Motor neuron (in vitro differentiated cells): ENCODE measurements at regions not wholly inside any gene's neighbourhood (a gene's known extent, or its start where the extent isn't known, plus 50 kb on each side); places are given as distances from the start of the nearest gene placed in this dataset.
A peak's percentile ranks its signal among the peaks of the same experiment; 100 is the strongest.

Source experiments
- ATAC-seq, 8 experiments: fragments of 200-7000 bp; cut with Tn5 transposase; replicated peaks in 6 of 8; 2 replicates each; pipeline ENCODE4 v1.8.0; 2021; ENCODE audit warnings: mild to moderate bottlenecking in 8 of 8, moderate library complexity in 8 of 8
- H3K27ac ChIP-seq, 2 donors: fragments of 250-450 bp; sonication (Bioruptor Pico); 2 replicates each; pipeline ENCODE4 v1.9.0; 2021; ENCODE audit warnings: antibody characterized with exemption in 2 of 2, mild to moderate bottlenecking in 2 of 2, moderate library complexity in 1 of 2
- H3K4me1 ChIP-seq, 2 donors: fragments of 250-450 bp; sonication (Bioruptor Pico); replicated peaks in 1 of 2; 2 replicates each; pipeline ENCODE4 v1.6.1; 2021; ENCODE audit warnings: antibody characterized with exemption in 2 of 2, mild to moderate bottlenecking in 2 of 2, moderate library complexity in 1 of 2
- H3K4me3 ChIP-seq, 5 donors: fragments of 250-450 bp; sonication (Bioruptor Pico); 2 replicates each; pipeline ENCODE4 v1.9.0; 2021; ENCODE audit warnings: antibody characterized with exemption in 5 of 5, mild to moderate bottlenecking in 5 of 5, moderate library complexity in 4 of 5
- WGBS, 10 experiments: fragments of 450-650 bp; shearing (Covaris generic); methylation state at CpG; one replicate each; pipeline ENCODE4 v1.0.0; 2022; 5-methylcytosine and 5-hydroxymethylcytosine counted together
- in situ Hi-C, 9 experiments: fragments of 400-800 bp; cut with MboI; loops; one replicate each; pipeline ENCODE4 v1.15.0; 2021; ENCODE audit warnings: low sequenced_read_pairs in 9 of 9, low pct_unique_long_range_greater_than_20kb in 2 of 9; ENCODE audit not compliant: unreplicated experiment in 9 of 9

- Histone ChIP-seq H3K4me1 (peaks cover 0 to 10% of the 10 kb centered on the region in 2 donors), H3K27ac (no peak overlapping the region), H3K4me3 (no peak overlapping the region)
- ATAC-seq, result no peak
- in situ Hi-C loops, result no loop called here
- 83 to 100% (median 100%) methylated on average over 1 of the region's 2 CpGs; no CpG with 5 or more reads in 7 of the 10 experiments for WGBS, 10 experiments
These were observed 1040.8 kb downstream of the BCL11B start for GRCh38 chr14:98231210-98231609.

DNA sequence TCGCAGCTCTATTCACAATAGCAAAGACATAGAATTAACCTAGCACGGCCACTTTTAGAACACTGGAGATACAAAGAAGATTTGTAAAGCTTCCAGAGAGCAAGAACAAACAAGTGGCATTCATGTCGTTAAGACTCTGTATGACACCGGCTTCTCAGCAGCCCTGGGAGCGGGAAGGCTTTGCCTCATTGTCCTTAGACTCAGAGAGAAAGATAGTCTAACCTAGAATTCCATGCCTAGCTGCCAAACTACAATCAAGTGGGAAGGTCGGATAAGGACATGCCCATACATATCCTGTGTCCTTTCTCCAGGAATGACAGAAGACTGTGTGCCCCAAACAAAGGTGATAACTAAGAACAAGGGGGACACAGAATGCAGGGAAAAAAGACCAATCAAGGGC, 1038.3 kb downstream of the BCL11B start:
- Histone ChIP-seq H3K4me1 (peaks cover 0 to 10% of the 10 kb centered on the region in 2 donors), H3K27ac (no peak overlapping the region), H3K4me3 (no peak overlapping the region)
- in situ Hi-C loops, result no loop called here
- WGBS, 10 experiments, result 33 to 81% (median 61%) methylated on average over 1 to 6 of the region's 6 CpGs
- ATAC-seq, result no peak

DNA sequence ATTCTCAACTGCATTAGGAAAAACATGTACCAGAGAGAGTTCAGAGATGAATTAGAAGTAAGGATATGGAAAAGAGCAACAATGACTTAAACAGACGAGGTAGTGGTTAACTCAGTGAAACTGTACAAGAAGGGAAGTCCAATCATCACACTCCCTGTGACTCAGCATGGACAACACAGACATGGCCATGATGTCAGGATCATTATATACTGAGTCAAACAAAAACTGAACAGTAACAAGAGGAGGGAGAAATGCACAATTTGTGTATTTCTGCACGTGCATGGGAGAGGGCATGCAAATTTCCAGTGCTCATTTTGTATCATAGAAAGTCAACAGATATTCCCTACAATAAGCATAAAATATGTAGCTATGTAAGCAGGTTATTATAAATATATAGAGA, 1037.8 kb downstream of the BCL11B start:
- ATAC-seq, result peak in 2 of 8 experiments; percentile 41 to 78
- 0 to 100% (median 77%) methylated on average over 1 to 2 of the region's 2 CpGs; no CpG with 5 or more reads in 1 of the 10 experiments for WGBS, 10 experiments
- in situ Hi-C loops, result no loop called here
- no peak overlapping the region for H3K27ac ChIP-seq
- peaks cover 0 to 10% of the 10 kb centered on the region in 2 donors for H3K4me1 ChIP-seq
- H3K4me3 ChIP-seq, result no peak overlapping the region

GRCh38 chr14:98236314-98236713, 1035.7 kb downstream of the BCL11B start:
- ATAC-seq, result no peak
- WGBS, 10 experiments, result 50 to 100% (median 67%) methylated on average over 1 to 2 of the region's 3 CpGs; no CpG with 5 or more reads in 3 of the 10 experiments

DNA sequence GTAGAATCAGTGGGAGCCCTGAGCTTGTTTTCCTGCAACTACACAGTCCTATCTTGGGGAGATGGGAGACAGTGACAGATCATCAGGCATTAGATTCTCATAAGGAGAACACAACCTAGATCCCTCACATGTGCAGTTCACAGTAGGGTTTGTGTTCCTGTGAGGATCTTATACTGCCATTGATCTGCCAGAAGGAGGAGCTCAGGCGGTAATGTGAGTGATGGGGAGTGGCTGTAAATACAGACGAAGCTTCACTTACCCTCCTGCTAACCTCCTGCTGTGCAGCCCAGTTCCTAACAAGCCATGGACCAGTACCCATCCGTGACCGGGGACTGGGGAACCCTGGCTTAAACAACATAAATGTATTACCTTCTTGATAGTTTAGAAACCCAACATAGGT, 1034.1 kb downstream of the BCL11B start:
- H3K4me3 ChIP-seq, result no peak overlapping the region
- 27 to 100% (median 71%) methylated on average over 1 to 4 of the region's 4 CpGs; no CpG with 5 or more reads in 4 of the 10 experiments for WGBS, 10 experiments
- no peak overlapping the region for H3K27ac ChIP-seq
- H3K4me1 ChIP-seq, result no peaks in the 10 kb centered on the region
- no peak for ATAC-seq
- in situ Hi-C loops, result no loop called here

More at GRCh38 chr14:98236314-98236713, 1035.7 kb downstream of the BCL11B start:
- H3K27ac ChIP-seq, result no peak overlapping the region
- in situ Hi-C loops, result no loop called here
- H3K4me1 ChIP-seq, result no peaks in the 10 kb centered on the region
- no peak overlapping the region for H3K4me3 ChIP-seq

DNA sequence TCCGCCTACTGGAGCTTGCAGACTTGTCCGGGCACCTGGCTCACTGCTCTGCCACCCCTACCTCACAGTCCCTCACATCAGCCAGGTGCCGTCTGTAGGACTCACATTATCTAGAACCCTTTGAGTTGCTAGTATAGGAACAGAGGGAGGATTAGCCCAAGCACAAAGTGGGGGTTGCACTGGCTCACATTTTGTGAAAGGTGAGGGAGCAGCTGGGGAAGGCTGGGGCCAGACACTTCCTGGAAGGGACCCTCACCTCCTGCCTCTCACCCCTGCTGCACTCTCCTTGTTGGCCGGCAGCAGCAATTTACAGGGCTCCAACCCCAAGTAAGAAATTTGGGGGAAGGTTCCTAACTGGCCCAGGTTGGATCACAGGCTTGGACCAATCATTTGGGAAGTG, 1031.6 kb downstream of the BCL11B start:
- Histone ChIP-seq H3K4me3 (no peak overlapping the region), H3K27ac (no peak overlapping the region), H3K4me1 (no peaks in the 10 kb centered on the region)
- 0 to 93% (median 76%) methylated on average over 1 to 4 of the region's 4 CpGs; no CpG with 5 or more reads in 5 of the 10 experiments for WGBS, 10 experiments
- in situ Hi-C loops, result no loop called here
- ATAC-seq, result no peak

- ATAC-seq, result no peak
- H3K4me1 ChIP-seq, result no peaks in the 10 kb centered on the region
- in situ Hi-C loops, result no loop called here
- H3K27ac ChIP-seq, result no peak overlapping the region
- WGBS, 10 experiments, result 20 to 96% (median 81%) methylated on average over 2 to 6 of the region's 6 CpGs; no CpG with 5 or more reads in 2 of the 10 experiments
- H3K4me3 ChIP-seq, result no peak overlapping the region
These were observed 1029.1 kb downstream of the BCL11B start for GRCh38 chr14:98242903-98243302.

DNA sequence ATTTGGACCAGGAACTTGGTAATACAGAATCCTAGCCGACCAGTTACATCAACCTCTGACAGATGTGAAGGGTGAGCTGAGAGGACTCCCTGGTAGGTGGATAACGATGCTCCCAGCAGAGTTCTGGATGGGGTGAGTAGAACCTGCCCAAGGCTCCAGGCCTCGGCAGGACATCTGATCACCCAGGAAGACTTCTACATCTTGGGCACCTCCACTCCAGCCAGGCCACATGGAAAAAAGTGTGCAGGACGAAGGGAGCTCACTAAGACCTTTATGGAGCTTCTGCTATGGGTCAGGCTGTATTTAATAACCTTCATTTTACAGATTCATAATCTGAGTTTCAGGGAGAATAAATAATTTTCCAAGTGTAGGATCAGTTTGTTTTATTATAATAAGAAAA, 1028.7 kb downstream of the BCL11B start:
- in situ Hi-C loops, result no loop called here
- ATAC-seq, result no peak

GRCh38 chr14:98244162-98244948, 1027.6 kb downstream of the BCL11B start:
- H3K4me3 ChIP-seq, result no peak overlapping the region
- no peaks in the 10 kb centered on the region for H3K4me1 ChIP-seq
- ATAC-seq, result no peak
- H3K27ac ChIP-seq, result no peak overlapping the region
- 23 to 91% (median 79%) methylated on average over 2 to 11 of the region's 12 CpGs for WGBS, 10 experiments
- in situ Hi-C loops, result no loop called here

More for the DNA sequence above, 1028.7 kb downstream of the BCL11B start:
- WGBS, 10 experiments, result 0 to 100% (median 73%) methylated on average over 1 to 4 of the region's 4 CpGs; no CpG with 5 or more reads in 2 of the 10 experiments
- Histone ChIP-seq H3K27ac (no peak overlapping the region), H3K4me3 (no peak overlapping the region), H3K4me1 (no peaks in the 10 kb centered on the region)

DNA sequence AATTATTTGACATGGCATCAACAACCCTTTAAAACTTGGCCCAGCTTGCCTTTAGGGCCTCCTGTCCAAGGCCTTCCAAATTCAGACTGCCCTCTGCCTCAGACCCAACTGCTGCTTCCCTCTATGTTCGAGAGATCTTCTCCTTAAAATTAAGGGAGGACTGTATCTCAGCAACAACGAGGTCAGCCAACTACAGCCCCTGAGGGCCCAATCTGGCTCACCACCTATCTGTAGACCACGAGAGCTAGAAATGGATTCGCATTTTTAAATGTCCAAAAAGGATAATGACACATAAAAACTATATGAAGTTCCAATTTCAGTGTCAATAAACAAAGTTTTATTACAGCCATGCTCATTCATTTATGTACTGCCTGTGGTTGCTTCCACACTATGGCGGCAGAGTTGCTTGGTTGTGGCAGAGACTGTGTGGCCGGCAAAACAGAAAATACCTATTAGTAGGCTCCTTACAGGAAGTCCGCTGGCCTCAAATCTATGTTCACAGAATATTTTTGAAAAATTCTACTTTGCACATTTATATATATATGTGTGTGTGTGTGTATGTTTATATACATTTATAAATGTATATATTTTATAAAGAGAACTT, 1026.9 kb downstream of the BCL11B start:
- no peak overlapping the region for H3K27ac ChIP-seq
- H3K4me1 ChIP-seq, result no peaks in the 10 kb centered on the region
- in situ Hi-C loops, result no loop called here
- no peak overlapping the region for H3K4me3 ChIP-seq
- 17 to 100% (median 90%) methylated on average over 2 to 6 of the region's 7 CpGs; no CpG with 5 or more reads in 1 of the 10 experiments for WGBS, 10 experiments
- no peak for ATAC-seq

DNA sequence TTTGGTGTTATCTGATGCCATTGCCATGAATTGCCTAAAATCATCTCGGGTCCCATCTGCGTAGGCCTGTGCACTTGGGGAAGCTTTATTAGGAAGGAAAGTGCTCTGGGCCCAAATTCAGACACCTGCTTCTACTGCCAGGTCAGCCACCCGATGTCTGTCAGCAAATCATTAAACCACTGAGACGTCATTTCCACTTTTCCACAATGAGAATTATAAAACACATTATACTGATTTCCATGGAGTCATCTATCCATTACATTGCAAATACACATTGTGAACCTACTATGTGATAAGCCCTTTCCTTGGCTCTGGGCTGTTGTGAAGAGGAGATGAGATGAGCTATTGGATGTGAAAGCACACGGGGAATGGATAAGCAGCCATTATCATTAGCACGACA, 1022.9 kb downstream of the BCL11B start:
- WGBS, 10 experiments, result 40 to 100% (median 81%) methylated on average over 1 to 6 of the region's 6 CpGs; no CpG with 5 or more reads in 2 of the 10 experiments
- Histone ChIP-seq H3K27ac (no peak overlapping the region), H3K4me1 (peaks cover 0 to 9% of the 10 kb centered on the region in 2 donors), H3K4me3 (no peak overlapping the region)
- in situ Hi-C loops, result no loop called here
- no peak for ATAC-seq

DNA sequence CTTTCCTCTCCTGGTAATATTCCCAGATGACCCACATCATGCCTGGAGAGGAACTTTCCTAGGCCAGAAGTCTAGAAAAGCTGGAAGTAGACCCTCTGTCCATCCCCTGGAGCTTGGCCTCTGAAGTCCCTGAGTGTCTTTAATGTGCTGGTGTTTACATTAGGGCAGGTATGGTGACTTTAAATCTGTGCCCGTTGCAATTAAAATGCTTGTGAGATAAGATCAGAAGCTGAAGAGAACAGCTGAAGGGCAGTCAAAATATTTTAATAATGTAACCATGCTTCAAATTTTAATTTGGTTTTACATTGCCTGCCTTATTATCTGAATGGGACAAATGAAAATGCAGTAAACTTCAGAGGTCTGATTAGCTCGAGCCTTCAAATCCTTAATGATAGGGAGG, 1022.5 kb downstream of the BCL11B start:
- Histone ChIP-seq H3K27ac (no peak overlapping the region), H3K4me3 (no peak overlapping the region), H3K4me1 (peaks cover 0 to 9% of the 10 kb centered on the region in 2 donors)
- no peak for ATAC-seq
- WGBS, 10 experiments, result 0 to 100% (median 90%) methylated on average over 1 to 2 of the region's 2 CpGs; no CpG with 5 or more reads in 4 of the 10 experiments
- in situ Hi-C loops, result no loop called here

DNA sequence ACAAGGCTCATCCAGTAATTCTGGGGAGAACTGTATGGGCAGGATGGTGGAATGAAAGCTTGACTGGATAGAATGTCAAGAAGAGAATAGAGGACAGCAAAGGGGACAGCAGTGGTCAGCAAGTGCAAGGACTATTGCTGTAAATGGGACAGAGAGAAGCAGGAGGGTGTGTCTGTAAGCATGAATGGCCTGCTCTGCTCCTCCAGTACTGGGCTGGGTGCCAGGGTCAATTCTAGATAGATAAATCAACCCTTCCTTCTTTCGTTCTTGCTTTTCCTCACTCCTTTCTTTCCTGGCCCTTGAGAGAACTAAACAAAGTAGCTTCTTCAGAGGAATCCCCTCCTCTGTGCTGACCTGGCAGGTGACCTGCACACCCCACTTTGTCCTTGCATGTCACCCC, 1019.2 kb downstream of the BCL11B start:
- Histone ChIP-seq H3K4me1 (peaks cover 0 to 9% of the 10 kb centered on the region in 2 donors), H3K4me3 (no peak overlapping the region), H3K27ac (no peak overlapping the region)
- ATAC-seq, result peak in 4 of 8 experiments; percentile 32 to 91 (median 54)
- WGBS, 10 experiments, result 0 to 67% (median 37%) methylated on average over 1 of the region's 1 CpG; no CpG with 5 or more reads in 4 of the 10 experiments
- in situ Hi-C loops, result no loop called here
